VCaP (cell line): ENCODE measurements at regions not wholly inside any gene's neighbourhood (a gene's known extent, or its start where the extent isn't known, plus 50 kb on each side); places are given as distances from the start of the nearest gene placed in this dataset.

ENCODE experiments used
- H3K27ac ChIP-seq: fragments of 450-650 bp; 2 replicates; pipeline ENCODE4 v1.5.1; 2017
- TF ChIP-seq, protein P1 (sequence below): fragments of 450-650 bp; conservative IDR thresholded peaks from 2 replicates; pipeline ENCODE4 v1.5.1; 2017; ENCODE audit warnings: mild to moderate bottlenecking, moderate library complexity

DNA sequence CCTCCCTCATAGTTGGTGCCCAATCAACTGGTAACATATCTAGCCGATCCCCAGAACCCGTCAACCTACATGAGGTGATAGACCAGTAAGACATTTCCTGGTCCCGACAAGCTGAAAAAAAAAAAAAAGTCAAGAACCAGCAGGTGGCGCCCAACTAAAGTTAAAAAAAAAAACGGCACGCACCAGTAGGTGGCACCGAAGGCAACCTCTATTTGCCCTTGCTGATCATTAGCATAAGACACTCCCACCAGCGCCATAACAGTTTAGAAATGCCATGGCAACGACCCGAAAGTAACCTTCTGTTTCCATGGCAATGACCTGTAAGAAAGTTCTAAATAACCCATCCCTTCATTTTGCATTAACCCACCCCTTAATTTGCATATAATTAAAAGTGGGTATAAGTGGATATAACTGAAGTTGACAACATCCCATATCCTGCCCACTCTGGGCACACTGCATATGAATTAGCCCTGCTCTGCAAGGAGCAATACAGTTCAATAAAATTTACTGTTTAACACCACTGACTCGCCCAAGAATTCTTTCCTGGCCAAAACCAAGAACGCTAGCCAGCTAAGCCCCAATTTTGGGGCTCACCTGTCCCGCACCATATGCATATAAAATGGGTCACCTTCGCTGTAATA is 83.9 kb upstream of the SPANXB1 start:
- TF ChIP-seq, protein P1, sequence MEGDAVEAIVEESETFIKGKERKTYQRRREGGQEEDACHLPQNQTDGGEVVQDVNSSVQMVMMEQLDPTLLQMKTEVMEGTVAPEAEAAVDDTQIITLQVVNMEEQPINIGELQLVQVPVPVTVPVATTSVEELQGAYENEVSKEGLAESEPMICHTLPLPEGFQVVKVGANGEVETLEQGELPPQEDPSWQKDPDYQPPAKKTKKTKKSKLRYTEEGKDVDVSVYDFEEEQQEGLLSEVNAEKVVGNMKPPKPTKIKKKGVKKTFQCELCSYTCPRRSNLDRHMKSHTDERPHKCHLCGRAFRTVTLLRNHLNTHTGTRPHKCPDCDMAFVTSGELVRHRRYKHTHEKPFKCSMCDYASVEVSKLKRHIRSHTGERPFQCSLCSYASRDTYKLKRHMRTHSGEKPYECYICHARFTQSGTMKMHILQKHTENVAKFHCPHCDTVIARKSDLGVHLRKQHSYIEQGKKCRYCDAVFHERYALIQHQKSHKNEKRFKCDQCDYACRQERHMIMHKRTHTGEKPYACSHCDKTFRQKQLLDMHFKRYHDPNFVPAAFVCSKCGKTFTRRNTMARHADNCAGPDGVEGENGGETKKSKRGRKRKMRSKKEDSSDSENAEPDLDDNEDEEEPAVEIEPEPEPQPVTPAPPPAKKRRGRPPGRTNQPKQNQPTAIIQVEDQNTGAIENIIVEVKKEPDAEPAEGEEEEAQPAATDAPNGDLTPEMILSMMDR = peak; percentile 70
- no peak overlapping the region for H3K27ac ChIP-seq

GRCh38 chrX:140920416-140920815 is 82.0 kb upstream of the SPANXB1 start:
- TF ChIP-seq, protein P1 = no peak
- H3K27ac ChIP-seq = no peak overlapping the region

DNA sequence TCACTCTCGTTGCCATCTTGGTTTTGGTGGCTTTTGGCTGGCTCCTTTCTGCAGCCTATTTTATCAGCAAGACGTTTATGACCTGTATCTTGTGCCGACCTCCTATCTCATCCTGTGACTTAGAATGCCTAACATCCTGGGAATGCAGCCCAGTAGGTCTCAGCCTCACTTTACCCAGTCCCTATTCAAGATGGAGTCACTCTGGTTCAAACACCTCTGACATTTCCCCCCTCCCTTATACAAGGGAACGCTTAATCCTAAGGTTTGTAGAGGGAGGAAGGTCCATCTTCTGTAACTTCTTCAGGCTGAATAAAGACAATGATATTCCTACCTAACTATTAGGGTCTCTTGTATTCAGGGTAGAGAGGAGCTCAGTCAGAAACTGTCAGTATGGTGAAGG is 79.3 kb upstream of the SPANXB1 start:
- no peak overlapping the region for H3K27ac ChIP-seq
- TF ChIP-seq, protein P1 = no peak

- TF ChIP-seq, protein P1 = no peak
- H3K27ac ChIP-seq = no peak overlapping the region
Measured at GRCh38 chrX:140928739-140929138, 73.7 kb upstream of the SPANXB1 start.

GRCh38 chrX:140933016-140933415 is 69.4 kb upstream of the SPANXB1 start:
- H3K27ac ChIP-seq = no peak overlapping the region
- TF ChIP-seq, protein P1 = no peak

- no peak overlapping the region for H3K27ac ChIP-seq
- TF ChIP-seq, protein P1 = no peak
Measured at GRCh38 chrX:140933874-140934655, 68.3 kb upstream of the SPANXB1 start.

GRCh38 chrX:140943513-140943912 is 58.9 kb upstream of the SPANXB1 start:
- no peak overlapping the region for H3K27ac ChIP-seq
- TF ChIP-seq, protein P1 = no peak
